Panc1 (cell line): ENCODE measurements at regions not wholly inside any gene's neighbourhood (a gene's known extent, or its start where the extent isn't known, plus 50 kb on each side); places are given as distances from the start of the nearest gene placed in this dataset.

Source experiments
- ATAC-seq: fragments of 200-7000 bp; cut with Tn5 transposase; 2 replicates; pipeline ENCODE4 v1.9.1; 2020; ENCODE audit warnings: mild to moderate bottlenecking, moderate library complexity
- BruUV-seq: library from RNA; stranded (reverse); fragments of 400-500 nt; replicated peaks from 2 replicates; lab custom pipeline; 2021; lab: Mats Ljungman, UMichigan
- CTCF ChIA-PET: fragments of 300-600 bp; sonication (Branson Sonifier 250); formaldehyde crosslinking; loops from one replicate; lab custom pipeline; 2022; ENCODE audit warnings: antibody characterized with exemption; lab: Charles Lee
- POLR2A ChIA-PET: fragments of 300-600 bp; sonication (Branson Sonifier 250); formaldehyde crosslinking; loops from one replicate; lab custom pipeline; 2022; ENCODE audit warnings: antibody characterized with exemption; lab: Charles Lee
- DNase-seq: peaks from one replicate; pipeline ENCODE4 v3.0.0-alpha.2; 2010; ENCODE audit warnings: low read depth, low spot score
- H3K27ac ChIP-seq: 2 replicates; pipeline ENCODE4 v1.5.1; 2011; ENCODE audit warnings: mild to moderate bottlenecking, low read length, inconsistent platforms
- H3K27me3 ChIP-seq: fragments of 200-500 bp; sonication (Bioruptor generic); 2 replicates; pipeline ENCODE4 v1.6.0; 2014; ENCODE audit warnings: low read length, inconsistent platforms; ENCODE audit not compliant: control insufficient read depth, insufficient read depth
- H3K36me3 ChIP-seq: fragments of 200-500 bp; sonication (Bioruptor generic); 2 replicates; pipeline ENCODE4 v1.5.1; 2014; ENCODE audit warnings: inconsistent platforms, mild to moderate bottlenecking, low read length, moderate library complexity; ENCODE audit not compliant: control insufficient read depth, insufficient read depth
- H3K4me1 ChIP-seq: 2 replicates; pipeline ENCODE4 v1.5.1; 2011; ENCODE audit warnings: inconsistent platforms, mild to moderate bottlenecking, low read length, moderate library complexity; ENCODE audit not compliant: control insufficient read depth, insufficient read depth
- H3K4me3 ChIP-seq, 2 experiments: 2 replicates each; pipeline ENCODE4 v1.5.1; 2011 to 2012; ENCODE audit warnings: low read depth in 2 of 2, low read length in 2 of 2, mild to moderate bottlenecking in 2 of 2, inconsistent platforms in 1 of 2, moderate library complexity in 1 of 2
- H3K9me3 ChIP-seq: fragments of 200-500 bp; sonication (Bioruptor generic); 2 replicates; pipeline ENCODE4 v1.5.1; 2014; ENCODE audit warnings: low read depth, mild to moderate bottlenecking, inconsistent platforms, low read length, moderate library complexity; ENCODE audit not compliant: control insufficient read depth, insufficient read depth
- CTCF ChIP-seq: fragments of 450-650 bp; IDR thresholded peaks from 2 replicates; pipeline ENCODE4 v1.5.1; 2017; ENCODE audit warnings: mild to moderate bottlenecking
- POLR2AphosphoS5 ChIP-seq: IDR thresholded peaks from 2 replicates; pipeline ENCODE4 v1.6.1; 2012; ENCODE audit warnings: mild to moderate bottlenecking, low read depth, low read length, moderate library complexity
- REST ChIP-seq, 2 experiments: IDR thresholded peaks; 2 replicates each; pipeline ENCODE4 v1.6.1; 2011 to 2012; ENCODE audit warnings: low read depth in 2 of 2, control low read depth in 1 of 2, low read length in 1 of 2, mild to moderate bottlenecking in 1 of 2, moderate library complexity in 1 of 2; ENCODE audit not compliant: insufficient read depth in 1 of 2
- SIN3A ChIP-seq: IDR thresholded peaks from 2 replicates; pipeline ENCODE4 v1.6.1; 2012; ENCODE audit warnings: low read depth, mild to moderate bottlenecking, low read length, moderate library complexity, borderline replicate concordance; ENCODE audit not compliant: insufficient read depth
- TCF7L2 ChIP-seq: IDR thresholded peaks from 2 replicates; pipeline ENCODE4 v1.6.1; 2011; ENCODE audit warnings: mild to moderate bottlenecking, low read depth, low read length, inconsistent platforms
- in situ Hi-C: cut with HindIII; loops from 2 replicates; pipeline ENCODE4 v1.10.0; 2016; ENCODE audit warnings: low sequenced_read_pairs, low pct_unique_long_range_greater_than_20kb
- intact Hi-C: fragments of 100-400 bp; cut with micrococcal nuclease; formaldehyde crosslinking; loops from one replicate; pipeline ENCODE4 v1.10.0; 2022; ENCODE audit not compliant: unreplicated experiment

- CTCF ChIA-PET = no interaction called here
- H3K27me3 ChIP-seq = peaks cover 21% of the 10 kb centered on the region
- H3K4me1 ChIP-seq = no peaks in the 10 kb centered on the region; the same call in 1 of the 2 replicates
- in situ Hi-C loops (no loop called here), intact Hi-C loops (no loop called here)
- TF ChIP-seq POLR2AphosphoS5 = no peak
- TF ChIP-seq SIN3A = no peak
- no peak for TF ChIP-seq TCF7L2
- no peak for TF ChIP-seq CTCF
- TF ChIP-seq REST (IDR thresholded peaks at IDR 0.05; ENCODE audit: insufficient read depth in 1 of 2, low read depth in 2 of 2, low read length in 1 of 2) = no peak
- POLR2A ChIA-PET = no interaction called here
- H3K9me3 ChIP-seq = no peaks in the 10 kb centered on the region
- no peak overlapping the region for H3K27ac ChIP-seq
- DNase-seq = no peak
- H3K4me3 ChIP-seq = no peak overlapping the region
- no TSS peak for BruUV-seq
- H3K36me3 ChIP-seq = no peaks in the 10 kb centered on the region
- no peak for ATAC-seq
These were observed 149.3 kb upstream of the SLC4A4 start for GRCh38 chr4:71189471-71189870.

- ATAC-seq = no peak
- in situ Hi-C loops = no loop called here
- H3K9me3 ChIP-seq = no peaks in the 10 kb centered on the region
- H3K27ac ChIP-seq = no peak overlapping the region
- no peaks in the 10 kb centered on the region for H3K27me3 ChIP-seq
- H3K36me3 ChIP-seq = no peaks in the 10 kb centered on the region
- TF ChIP-seq CTCF (no peak), POLR2AphosphoS5 (no peak), SIN3A (no peak), REST (IDR thresholded peaks at IDR 0.05; ENCODE audit: insufficient read depth in 1 of 2, low read depth in 2 of 2, low read length in 1 of 2) (no peak), TCF7L2 (no peak)
- BruUV-seq = no TSS peak
- DNase-seq = no peak
- ChIA-PET CTCF (no interaction called here), POLR2A (no interaction called here)
- H3K4me3 ChIP-seq = no peak overlapping the region
- H3K4me1 ChIP-seq = no peaks in the 10 kb centered on the region
- intact Hi-C loops = no loop called here
These were observed 144.4 kb upstream of the SLC4A4 start for GRCh38 chr4:71194454-71194853.
